HUDEP-2 (cell line): ENCODE measurements at regions not wholly inside any gene's neighbourhood (a gene's known extent, or its start where the extent isn't known, plus 50 kb on each side); places are given as distances from the start of the nearest gene placed in this dataset.
"Not testable (repeated sequence)": the region's sequence is repeated elsewhere in the genome, so short reads cannot be mapped to it uniquely, and the experiment has no call there.

ENCODE experiments used
- DNase-seq, 76 experiments: peaks; one replicate each; lab custom pipeline; 2025; ENCODE audit not compliant: unreplicated experiment in 76 of 76; lab: John Stamatoyannopoulos, UW

GRCh38 chr1:220475608-220476007 lies 52.3 kb upstream of the MARK1 start:
- not testable (repeated sequence) for DNase-seq

DNA sequence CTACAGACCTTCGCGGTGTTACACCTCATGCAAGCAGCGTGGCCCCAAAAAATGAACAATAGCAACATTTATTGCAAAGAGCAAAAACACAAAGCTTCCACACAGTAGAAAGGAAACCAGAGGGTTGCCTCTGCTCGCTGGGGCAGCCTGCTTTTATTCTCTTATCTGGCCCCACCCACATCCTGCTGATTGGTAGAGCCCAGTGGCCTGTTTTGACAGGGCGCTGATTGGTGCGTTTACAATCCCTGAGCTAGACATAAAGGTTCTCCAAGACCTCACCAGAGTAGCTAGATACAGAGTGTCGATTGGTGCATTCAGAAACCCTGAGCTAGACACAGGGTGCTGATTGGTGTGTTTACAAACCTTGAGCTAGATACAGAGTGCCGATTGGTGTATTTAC lies 52.8 kb upstream of the MARK1 start:
- not testable (repeated sequence) for DNase-seq

- DNase-seq: no peak
Observed at GRCh38 chr1:220473440-220473839, 54.5 kb upstream of the MARK1 start.

- DNase-seq: no peak
Observed at GRCh38 chr1:220462752-220463151, 65.2 kb upstream of the MARK1 start.

DNA sequence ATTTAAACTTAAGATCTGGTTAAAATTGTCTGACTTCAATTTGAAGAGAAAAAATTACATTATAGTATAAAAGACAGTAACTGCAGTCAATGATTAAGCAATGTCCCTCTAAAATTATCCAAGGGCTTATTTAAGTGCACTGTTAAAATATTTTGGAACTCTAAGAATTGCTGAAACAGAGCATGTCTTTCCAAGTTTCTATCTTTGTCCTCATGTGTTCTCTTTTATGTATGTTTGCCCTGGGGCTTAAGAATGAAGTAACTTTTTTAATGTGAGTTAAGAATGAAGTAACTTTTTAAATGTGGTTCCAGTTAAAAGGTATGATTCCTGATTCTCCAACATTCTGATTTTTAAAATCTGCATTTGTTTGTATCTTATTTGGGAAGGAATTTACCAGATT lies 69.0 kb upstream of the MARK1 start:
- no peak for DNase-seq

DNA sequence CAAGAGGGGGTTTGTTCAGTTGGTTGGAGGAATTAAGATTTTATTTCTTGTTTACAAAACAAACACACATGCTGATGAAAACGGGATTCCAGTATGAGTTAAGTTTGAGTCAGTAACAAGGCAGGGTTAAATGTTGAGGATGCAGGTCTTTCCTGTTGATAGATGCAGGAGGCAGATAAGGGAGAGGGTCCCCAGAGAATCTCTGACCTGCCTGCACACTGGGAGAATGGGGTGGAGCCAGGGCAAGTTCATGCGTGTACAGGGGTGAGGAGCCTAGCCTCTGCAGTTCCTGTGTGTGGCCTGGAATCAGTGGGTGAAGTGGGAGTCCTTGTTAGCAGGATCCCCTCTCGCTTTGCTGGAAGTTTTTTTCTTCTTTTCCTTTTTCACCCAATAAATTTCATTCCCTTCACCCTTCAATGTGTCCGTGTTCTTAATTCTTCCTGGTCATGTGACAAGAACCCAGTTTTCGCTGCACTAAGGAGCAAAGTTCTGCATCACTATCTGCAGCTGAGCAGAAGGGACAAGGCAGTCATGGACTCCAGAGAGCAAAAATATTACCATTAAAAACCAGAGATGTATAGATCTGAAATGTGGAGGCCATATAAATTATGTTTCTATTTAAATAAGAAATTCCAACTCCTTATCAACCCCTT lies 69.9 kb upstream of the MARK1 start:
- DNase-seq: no peak

DNA sequence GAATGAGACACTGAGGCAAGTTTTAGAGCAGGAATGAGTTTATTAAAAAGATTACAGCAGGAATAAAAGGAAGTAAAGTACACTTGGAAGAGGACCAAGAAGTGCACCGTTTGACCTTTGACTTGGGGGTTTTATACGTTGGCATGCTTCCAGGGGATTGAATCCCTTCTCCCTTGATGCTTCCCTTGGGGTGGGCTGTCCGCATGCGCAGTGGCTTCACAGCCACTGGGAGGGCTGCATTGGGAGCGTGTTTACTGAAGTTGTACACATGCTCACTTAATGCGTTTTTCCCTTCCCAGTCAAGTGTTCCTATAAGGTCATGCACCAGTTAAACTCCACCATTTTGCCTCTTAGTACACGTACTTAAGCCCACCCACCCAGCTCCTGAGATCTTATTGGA lies 72.4 kb upstream of the MARK1 start:
- DNase-seq: no peak

DNA sequence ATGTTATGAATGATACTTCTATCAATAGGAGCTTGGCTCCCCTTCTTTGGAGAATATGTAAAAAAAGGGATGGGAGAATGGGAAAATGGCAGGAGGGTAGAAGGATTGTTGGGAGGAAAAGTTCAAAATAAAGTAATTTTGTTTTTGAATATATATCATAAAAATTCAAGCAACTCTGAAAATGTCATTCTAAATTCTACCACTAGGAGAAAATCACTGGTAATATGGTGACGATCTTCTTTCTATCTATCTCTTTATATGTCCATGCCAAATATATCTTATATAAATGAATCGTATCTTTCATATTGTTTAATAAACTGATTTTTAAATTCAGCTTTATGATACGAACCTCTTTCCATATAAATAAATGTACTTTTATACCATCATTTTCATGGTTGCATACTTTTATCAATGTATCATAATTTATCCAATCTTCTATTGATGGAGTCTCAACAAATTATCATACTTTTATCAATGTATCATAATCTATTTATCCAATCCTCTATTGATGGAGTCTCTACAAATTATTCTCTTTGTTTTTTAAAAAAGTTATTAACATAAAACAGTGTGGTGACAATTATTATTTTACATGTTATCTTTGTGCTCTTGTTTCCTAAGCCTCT lies 73.7 kb upstream of the MARK1 start:
- no peak for DNase-seq

DNA sequence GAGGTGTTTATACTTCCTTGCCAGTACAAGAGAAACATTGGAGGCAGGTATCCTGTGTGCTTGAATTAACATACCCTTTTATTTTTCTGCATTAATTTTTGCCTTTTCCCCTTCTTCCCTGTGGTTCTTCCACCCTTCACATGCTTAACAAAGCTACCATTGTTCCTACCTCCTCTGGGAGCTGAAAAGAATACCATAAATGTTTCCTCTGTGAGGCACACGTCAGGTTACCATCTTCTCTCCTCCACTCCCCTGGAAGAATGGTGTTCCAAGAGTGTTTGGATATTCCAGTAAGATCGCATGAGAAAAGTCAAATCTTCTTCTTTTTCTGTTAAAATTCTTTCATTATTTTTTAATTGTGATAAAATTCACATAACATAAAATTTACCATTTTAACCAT lies 74.6 kb upstream of the MARK1 start:
- no peak for DNase-seq

GRCh38 chr1:220451532-220451931 lies 76.4 kb upstream of the MARK1 start:
- DNase-seq: no peak

GRCh38 chr1:220450927-220451326 lies 77.0 kb upstream of the MARK1 start:
- DNase-seq: no peak

GRCh38 chr1:220448217-220448616 lies 79.7 kb upstream of the MARK1 start:
- no peak for DNase-seq

DNA sequence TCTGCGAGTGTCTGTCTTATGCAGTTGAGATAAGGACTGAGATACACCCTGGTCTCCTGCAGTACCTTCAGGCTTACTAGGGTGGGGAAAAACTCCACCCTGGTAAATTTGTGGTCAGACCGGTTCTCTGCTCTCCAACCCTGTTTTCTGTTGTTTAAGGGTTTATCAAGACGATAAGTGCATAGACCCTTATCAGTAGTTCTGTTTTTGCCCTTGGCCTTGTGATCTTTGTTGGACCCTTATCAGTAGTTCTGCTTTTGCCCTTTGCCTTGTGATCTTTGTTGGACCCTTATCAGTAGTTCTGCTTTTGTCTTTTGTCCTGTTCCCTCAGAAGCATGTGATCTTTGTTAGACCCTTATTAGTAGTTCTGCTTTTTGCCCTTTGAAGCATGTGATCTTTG lies 83.3 kb upstream of the MARK1 start:
- peak in 42 of 76 experiments; percentile 2 to 86 (median 30) for DNase-seq

DNA sequence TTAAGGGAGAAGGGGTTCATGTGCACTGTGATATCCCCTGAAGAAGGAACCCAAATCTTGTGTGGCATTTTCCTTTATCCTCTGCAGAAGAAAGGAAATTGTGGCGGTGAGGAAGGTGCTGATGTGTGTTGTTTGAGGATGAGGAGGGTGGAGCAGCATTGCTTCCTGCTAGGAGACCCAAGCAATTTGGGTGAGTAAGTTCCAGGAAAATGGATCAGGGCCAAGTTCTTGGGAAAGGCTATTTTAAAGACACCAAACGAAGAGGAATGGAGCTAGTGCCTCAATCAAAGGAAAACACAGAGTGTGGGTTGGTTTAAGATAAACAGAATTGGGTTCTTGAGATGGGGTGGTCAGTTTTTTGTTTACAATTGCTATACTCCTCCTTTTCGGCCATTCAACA lies 86.7 kb upstream of the MARK1 start:
- DNase-seq: no peak

DNA sequence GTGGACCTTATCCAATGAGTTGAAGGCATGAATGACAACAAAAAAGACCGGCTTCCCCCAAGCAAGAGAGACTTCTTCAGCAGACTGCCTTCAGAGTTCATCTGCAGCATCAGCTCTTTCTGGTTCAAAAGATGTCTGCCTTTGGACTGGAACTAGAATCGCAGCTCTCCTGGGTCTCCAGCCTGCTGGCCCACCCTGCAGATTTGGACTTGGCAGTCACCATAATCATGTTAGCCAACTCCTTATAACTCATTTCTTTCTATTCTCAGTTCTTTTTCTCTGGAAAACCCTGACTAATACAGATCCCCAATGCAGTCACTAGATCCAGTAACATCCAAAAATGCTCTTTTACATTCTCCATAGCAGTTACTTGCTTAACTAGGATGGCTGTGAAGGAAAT lies 89.2 kb upstream of the MARK1 start:
- no peak for DNase-seq

- no peak for DNase-seq
Observed at GRCh38 chr1:220432408-220432807, 95.5 kb upstream of the MARK1 start.

DNA sequence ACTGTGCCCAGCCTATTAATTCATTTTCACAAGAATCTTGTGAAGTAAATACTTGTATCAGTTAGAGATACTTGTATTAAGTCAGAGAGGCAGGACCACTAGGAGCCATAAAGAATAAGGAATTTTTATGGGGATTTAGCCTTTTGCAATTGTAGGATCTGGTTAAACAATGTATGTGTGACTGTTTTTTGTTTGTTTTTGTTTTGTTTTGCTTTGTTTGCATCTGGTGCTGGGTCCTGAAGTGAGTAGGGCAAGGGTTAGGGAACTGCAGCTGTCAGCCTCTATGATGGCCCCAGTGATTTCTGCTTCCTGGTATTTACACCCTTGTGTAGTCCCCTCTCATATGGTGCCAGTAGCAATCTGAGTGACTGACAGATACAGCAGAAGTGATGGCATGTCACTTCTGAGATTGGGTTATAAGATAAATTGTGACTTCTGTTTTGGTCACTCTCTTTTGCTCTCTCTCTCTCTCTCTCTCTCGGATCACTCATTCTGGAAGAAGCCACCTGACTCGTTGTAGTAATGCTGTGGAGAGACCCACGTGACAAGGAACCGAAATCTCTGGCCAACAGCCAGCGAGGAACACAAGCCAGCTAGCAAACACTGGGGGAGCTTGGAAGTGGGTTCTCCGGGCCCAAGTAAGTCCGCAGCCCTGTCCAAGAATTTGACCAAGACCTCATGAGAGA lies 96.2 kb upstream of the MARK1 start:
- DNase-seq: no peak

DNA sequence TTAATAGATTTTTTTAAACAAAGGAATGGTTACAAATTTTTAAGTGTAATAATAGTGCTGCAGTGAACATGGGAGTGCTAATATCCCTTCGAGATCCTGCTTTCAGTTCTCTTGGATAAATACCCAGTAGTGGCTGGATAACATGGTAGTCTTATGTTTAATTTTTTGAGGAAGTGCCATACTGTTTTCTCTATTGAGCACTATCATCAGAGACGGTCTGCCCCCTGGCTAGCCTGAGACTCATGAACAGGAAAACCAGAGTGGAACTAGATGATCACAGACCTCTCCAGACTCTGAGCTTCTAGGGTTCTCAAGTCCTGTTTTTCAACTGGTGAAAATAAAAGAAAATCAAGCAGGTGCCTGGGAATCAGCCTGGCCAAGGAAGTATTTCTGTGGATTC lies 97.3 kb upstream of the MARK1 start:
- DNase-seq: no peak

GRCh38 chr1:220430059-220430458 lies 97.9 kb upstream of the MARK1 start:
- DNase-seq: no peak

- DNase-seq: no peak
Observed at GRCh38 chr1:220426989-220427388, 100.9 kb upstream of the MARK1 start.

DNA sequence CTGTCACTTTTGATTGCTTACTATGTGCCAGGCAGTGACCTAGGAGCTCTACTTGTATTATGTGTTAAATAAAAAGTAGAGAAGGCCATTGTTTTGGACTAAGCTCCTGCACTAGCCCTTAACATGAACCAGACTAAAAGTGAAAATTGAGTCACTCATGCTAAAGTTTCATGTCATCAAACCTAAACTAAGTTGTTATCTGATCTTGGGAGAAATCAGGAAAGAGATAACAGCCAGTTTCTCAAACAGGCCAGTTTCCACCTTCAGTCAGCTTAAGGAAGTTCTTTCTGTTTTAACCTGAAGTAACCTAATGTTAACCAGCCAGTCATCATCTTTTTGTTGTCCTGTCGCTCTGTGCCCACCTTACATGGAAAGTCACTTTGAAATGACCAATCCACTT lies 102.1 kb upstream of the MARK1 start:
- DNase-seq: no peak

DNA sequence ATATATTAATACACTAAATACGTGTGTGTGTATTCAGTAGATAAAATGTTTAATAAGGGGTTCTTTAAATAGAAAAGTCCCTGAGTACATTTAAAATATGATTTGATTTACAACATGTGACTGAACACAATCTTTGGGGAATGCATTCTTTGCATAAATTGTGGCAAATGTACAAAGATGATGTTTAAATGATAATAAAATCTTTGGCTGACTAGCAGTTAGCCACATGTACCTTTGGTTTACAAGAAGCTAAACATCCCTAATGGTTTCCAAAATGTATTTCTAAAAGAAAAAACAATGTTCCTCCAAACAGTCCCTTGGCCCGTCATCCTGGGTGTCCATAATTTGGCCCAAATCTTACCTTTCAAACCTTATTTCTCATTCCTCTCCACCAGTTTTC lies 106.4 kb upstream of the MARK1 start:
- no peak for DNase-seq
